Body of pancreas (tissue), 4 donors: ENCODE measurements at regions not wholly inside any gene's neighbourhood (a gene's known extent, or its start where the extent isn't known, plus 50 kb on each side); places are given as distances from the start of the nearest gene placed in this dataset.

Experiments
- ATAC-seq: fragments of 150-250 bp; one replicate; pipeline ENCODE4 v1.9.1; 2016
- DNase-seq, 4 donors: peaks; one replicate each; pipeline ENCODE4 v3.0.0-alpha.2; 2019
- H3K27ac ChIP-seq, 4 donors: fragments of 200-600 bp; sonication (generic); 1 replicate in 3 of 4; 2 replicates in 1 of 4; pipeline versions ENCODE4 v1.5.1 to v1.6.1; 2016 to 2019; ENCODE audit warnings: mild to moderate bottlenecking in 1 of 4, mixed read lengths in 1 of 4, moderate library complexity in 1 of 4
- H3K27me3 ChIP-seq, 2 donors: fragments of 200-600 bp; sonication (generic); one replicate each; pipeline ENCODE4 v1.6.0; 2016; ENCODE audit warnings: mild to moderate bottlenecking in 1 of 2
- H3K36me3 ChIP-seq, 2 donors: fragments of 200-600 bp; sonication (generic); replicated peaks in 1 of 2; 2 replicates each; pipeline ENCODE4 v1.5.1; 2016; ENCODE audit warnings: low read depth in 2 of 2; ENCODE audit not compliant: insufficient read depth in 1 of 2
- H3K4me1 ChIP-seq: fragments of 200-600 bp; sonication (generic); one replicate; pipeline ENCODE4 v1.6.0; 2016
- H3K4me3 ChIP-seq, 2 donors: fragments of 200-600 bp; sonication (generic); 1 replicate in 1 of 2; 2 replicates in 1 of 2; pipeline ENCODE4 v1.5.1; 2016 to 2019
- H3K9me3 ChIP-seq, 3 donors: fragments of 200-600 bp; sonication (generic); 1 replicate in 2 of 3; 2 replicates in 1 of 3; pipeline ENCODE4 v1.5.1; 2016
- POLR2A ChIP-seq, 3 donors: fragments of 450-650 bp; IDR thresholded peaks; one replicate each; pipeline ENCODE4 v1.6.1; 2016; ENCODE audit warnings: antibody characterized with exemption in 3 of 3, mild to moderate bottlenecking in 2 of 3
- WGBS, 2 donors: methylation state at CpG; one replicate each; pipeline ENCODE4 v1.1.5; 2017; 5-methylcytosine and 5-hydroxymethylcytosine counted together
- intact Hi-C: fragments of 100-400 bp; cut with DNase I; formaldehyde crosslinking; loops from one replicate; pipeline ENCODE4 v1.15.1; 2023
- TF ChIP-seq, protein P1 (sequence below), 7 experiments: fragments of 450-650 bp in 4 of 7; fragments of 200-600 bp in 3 of 7; sonication (generic) in 3 of 7; IDR thresholded peaks; one replicate each; pipeline ENCODE4 v1.5.1; 2016 to 2019; ENCODE audit warnings: antibody characterized with exemption in 7 of 7

DNA sequence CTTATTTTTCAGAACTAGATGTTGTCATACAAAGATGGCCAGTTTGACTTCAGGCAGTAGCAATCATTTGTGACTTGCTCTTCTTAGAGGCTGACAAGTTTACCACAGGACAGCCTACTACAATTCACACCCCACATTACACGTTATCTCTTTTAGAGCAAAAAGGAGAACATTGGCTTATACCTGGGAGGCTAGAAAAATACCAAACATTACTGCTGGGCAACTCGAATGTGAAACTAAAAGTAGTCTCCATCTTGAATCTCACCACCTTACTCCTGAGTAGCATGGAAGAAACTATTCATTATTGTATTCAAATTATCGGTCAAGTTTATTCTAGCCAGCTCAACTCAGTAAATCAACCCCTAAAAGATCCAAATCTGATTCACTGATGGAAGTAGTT, 90.7 kb upstream of the TMEM26 start:
- WGBS, 2 donors = 30 to 52% methylated on average over 3 of the region's 3 CpGs
- Histone ChIP-seq H3K4me3 (no peak overlapping the region), H3K27me3 (no peaks in the 10 kb centered on the region), H3K27ac (no peak overlapping the region), H3K9me3 (no peaks in the 10 kb centered on the region), H3K4me1 (no peaks in the 10 kb centered on the region), H3K36me3 (no peaks in the 10 kb centered on the region)
- DNase-seq = no peak
- intact Hi-C loops = no loop called here
- no peak for ATAC-seq
- no peak for TF ChIP-seq POLR2A (IDR thresholded peaks at IDR 0.05)

GRCh38 chr10:61542596-61542995, 89.4 kb upstream of the TMEM26 start:
- Histone ChIP-seq H3K9me3 (no peaks in the 10 kb centered on the region), H3K27ac (no peak overlapping the region), H3K4me3 (no peak overlapping the region), H3K4me1 (no peaks in the 10 kb centered on the region), H3K27me3 (no peaks in the 10 kb centered on the region), H3K36me3 (no peaks in the 10 kb centered on the region)
- TF ChIP-seq, protein P1, sequence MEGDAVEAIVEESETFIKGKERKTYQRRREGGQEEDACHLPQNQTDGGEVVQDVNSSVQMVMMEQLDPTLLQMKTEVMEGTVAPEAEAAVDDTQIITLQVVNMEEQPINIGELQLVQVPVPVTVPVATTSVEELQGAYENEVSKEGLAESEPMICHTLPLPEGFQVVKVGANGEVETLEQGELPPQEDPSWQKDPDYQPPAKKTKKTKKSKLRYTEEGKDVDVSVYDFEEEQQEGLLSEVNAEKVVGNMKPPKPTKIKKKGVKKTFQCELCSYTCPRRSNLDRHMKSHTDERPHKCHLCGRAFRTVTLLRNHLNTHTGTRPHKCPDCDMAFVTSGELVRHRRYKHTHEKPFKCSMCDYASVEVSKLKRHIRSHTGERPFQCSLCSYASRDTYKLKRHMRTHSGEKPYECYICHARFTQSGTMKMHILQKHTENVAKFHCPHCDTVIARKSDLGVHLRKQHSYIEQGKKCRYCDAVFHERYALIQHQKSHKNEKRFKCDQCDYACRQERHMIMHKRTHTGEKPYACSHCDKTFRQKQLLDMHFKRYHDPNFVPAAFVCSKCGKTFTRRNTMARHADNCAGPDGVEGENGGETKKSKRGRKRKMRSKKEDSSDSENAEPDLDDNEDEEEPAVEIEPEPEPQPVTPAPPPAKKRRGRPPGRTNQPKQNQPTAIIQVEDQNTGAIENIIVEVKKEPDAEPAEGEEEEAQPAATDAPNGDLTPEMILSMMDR (IDR thresholded peaks at IDR 0.05) = no peak
- no peak for TF ChIP-seq POLR2A (IDR thresholded peaks at IDR 0.05)
- DNase-seq = no peak
- no peak for ATAC-seq
- intact Hi-C loops = no loop called here

- DNase-seq = no peak
- Histone ChIP-seq H3K36me3 (no peaks in the 10 kb centered on the region), H3K4me3 (no peak overlapping the region), H3K4me1 (no peaks in the 10 kb centered on the region), H3K27ac (no peak overlapping the region), H3K9me3 (no peaks in the 10 kb centered on the region), H3K27me3 (no peaks in the 10 kb centered on the region)
- no peak for ATAC-seq
- 85 to 91% methylated on average over 1 of the region's 1 CpG for WGBS, 2 donors
- intact Hi-C loops = no loop called here
- TF ChIP-seq POLR2A (IDR thresholded peaks at IDR 0.05) = no peak
- TF ChIP-seq, protein P1 (IDR thresholded peaks at IDR 0.05) = no peak
These were observed 88.8 kb upstream of the TMEM26 start for GRCh38 chr10:61541960-61542359.

DNA sequence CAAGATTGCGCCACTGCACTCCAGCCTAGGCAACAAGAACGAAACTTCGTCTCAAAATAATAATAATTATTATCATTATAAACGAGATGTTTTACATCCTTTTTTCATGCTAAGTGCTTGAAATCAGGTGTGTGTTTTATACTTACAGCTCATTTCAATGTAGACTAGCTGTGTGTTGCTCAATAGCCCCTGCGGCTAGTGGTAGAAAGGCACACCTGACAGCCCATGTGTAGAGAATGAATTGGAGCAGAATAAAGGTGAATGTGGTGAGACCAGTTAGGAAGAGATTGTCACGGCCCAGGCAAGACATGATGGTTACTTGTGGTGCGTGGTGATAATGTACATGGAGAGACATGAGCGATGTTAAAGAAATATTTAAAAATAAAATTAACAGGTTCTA, 86.7 kb upstream of the TMEM26 start:
- Histone ChIP-seq H3K4me3 (no peak overlapping the region), H3K36me3 (no peaks in the 10 kb centered on the region), H3K9me3 (no peaks in the 10 kb centered on the region), H3K27ac (no peak overlapping the region), H3K27me3 (no peaks in the 10 kb centered on the region), H3K4me1 (no peaks in the 10 kb centered on the region)
- DNase-seq (no peak), ATAC-seq (no peak)
- 78% methylated on average over 8 of the region's 8 CpGs for WGBS, 2 donors
- TF ChIP-seq, protein P1 (IDR thresholded peaks at IDR 0.05) = no peak
- no peak for TF ChIP-seq POLR2A (IDR thresholded peaks at IDR 0.05)
- intact Hi-C loops = no loop called here

GRCh38 chr10:61529208-61529607, 76.0 kb upstream of the TMEM26 start:
- Histone ChIP-seq H3K4me1 (no peaks in the 10 kb centered on the region), H3K9me3 (no peaks in the 10 kb centered on the region), H3K27ac (no peak overlapping the region), H3K4me3 (no peak overlapping the region), H3K36me3 (no peaks in the 10 kb centered on the region), H3K27me3 (no peaks in the 10 kb centered on the region)
- ATAC-seq = no peak
- DNase-seq = no peak
- 23 to 50% methylated on average over 1 of the region's 1 CpG for WGBS, 2 donors
- TF ChIP-seq, protein P1 (IDR thresholded peaks at IDR 0.05) = no peak
- intact Hi-C loops = no loop called here
